ENCODE measurements at regions not wholly inside any gene's neighbourhood (a gene's known extent, or its start where the extent isn't known, plus 50 kb on each side); places are given as distances from the start of the nearest gene placed in this dataset.
A peak's percentile ranks its signal among the peaks of the same experiment; 100 is the strongest.

- no peaks in the 10 kb centered on the region for H3K23me2 ChIP-seq (ENCODE audit: insufficient read length, low read depth, low read length, poor library complexity, severe bottlenecking)
- no peak for DNase-seq
- H3K27ac ChIP-seq (ENCODE audit: insufficient read length, low read depth, low read length) = no peak overlapping the region
- no peak overlapping the region for H4K8ac ChIP-seq (replicated peaks; ENCODE audit: insufficient read length, low read depth, low read length)
- peaks cover 58 to 66% of the 10 kb centered on the region in 2 experiments for H3K9me3 Mint-ChIP-seq
- no peak overlapping the region for H3K9ac ChIP-seq (ENCODE audit: extremely low read depth, insufficient read length, low read length)
- H3K23ac ChIP-seq (ENCODE audit: insufficient read length, low read depth, low read length) = no peak overlapping the region
- H2BK15ac ChIP-seq (ENCODE audit: low read depth, low read length) = no peak overlapping the region
- no peak overlapping the region for H3T11ph ChIP-seq (ENCODE audit: low read length)
- no peak overlapping the region for H4K91ac ChIP-seq (ENCODE audit: insufficient read length, low read depth, low read length)
- H3K36me3 Mint-ChIP-seq (ENCODE audit: insufficient read depth in 1 of 3, low read depth in 3 of 3) = peaks cover 0 to 5% (median 0%) of the 10 kb centered on the region in 3 experiments; a peak in 3 of 7 replicates
- no peaks in the 10 kb centered on the region for H4K20me1 ChIP-seq (ENCODE audit: control insufficient read depth, insufficient read depth, insufficient read length)
- H3K79me1 ChIP-seq (ENCODE audit: insufficient read depth, low read depth, low read length, poor library complexity, severe bottlenecking) = no peaks in the 10 kb centered on the region
- no peak overlapping the region; a peak in 1 of 5 replicates for H3K4me3 Mint-ChIP-seq
- no CpG with 5 or more reads among the region's 9 CpGs for WGBS (ENCODE audit: extremely low coverage, insufficient read length, low lambda C conversion rate)
- H3K27ac Mint-ChIP-seq = peak overlapping the region in 1 of 3 experiments; percentile 27; a peak in 1 of 7 replicates
- no peaks in the 10 kb centered on the region for H3K27me3 ChIP-seq (ENCODE audit: insufficient read depth, low read length)
- H2AFZ ChIP-seq (ENCODE audit: low read length) = no peak overlapping the region
- no peak overlapping the region for H3K18ac ChIP-seq (ENCODE audit: insufficient read length, low read depth, low read length)
- H2AK5ac ChIP-seq (ENCODE audit: insufficient read length, low read length) = no peak overlapping the region
- no peaks in the 10 kb centered on the region for H3K9me3 ChIP-seq (ENCODE audit: control insufficient read depth, low read depth, low read length)
- no peaks in the 10 kb centered on the region for H3K79me2 ChIP-seq (ENCODE audit: insufficient read depth, low read length)
- no peak overlapping the region for H2BK120ac ChIP-seq (ENCODE audit: low read depth, low read length, poor library complexity, severe bottlenecking)
- H2BK5ac ChIP-seq (ENCODE audit: insufficient read length, low read length) = no peak overlapping the region
- no peak overlapping the region for H4K5ac ChIP-seq (ENCODE audit: insufficient read length, low read depth, low read length)
- H2BK12ac ChIP-seq (ENCODE audit: insufficient read length, low read depth, low read length) = no peak overlapping the region
- H3K4me1 Mint-ChIP-seq = peaks cover 11 to 17% of the 10 kb centered on the region in 2 experiments
- peaks cover 3% of the 10 kb centered on the region for H3K27me3 Mint-ChIP-seq (ENCODE audit: low read depth)
- no peak overlapping the region for H3K56ac ChIP-seq (ENCODE audit: insufficient read length, low read depth, low read length)
- H3K4ac ChIP-seq (ENCODE audit: low read depth, low read length) = no peak overlapping the region
- no peak overlapping the region for H3K14ac ChIP-seq (ENCODE audit: insufficient read depth, low read length)
- H3K4me2 ChIP-seq (ENCODE audit: insufficient read depth, insufficient read length, low read length) = no peak overlapping the region
- no peak for TF ChIP-seq CTCF (conservative IDR thresholded peaks at IDR 0.05)
- H3K4me1 ChIP-seq (ENCODE audit: insufficient read depth, low read length) = no peaks in the 10 kb centered on the region; the same call in 1 of the 2 replicates
- H2BK20ac ChIP-seq (ENCODE audit: low read depth, low read length, poor library complexity, severe bottlenecking) = no peak overlapping the region
Observed at GRCh38 chrX:69323786-69324720, 158.8 kb upstream of the PJA1 start.
